HepG2 (cell line): ENCODE measurements at regions not wholly inside any gene's neighbourhood (a gene's known extent, or its start where the extent isn't known, plus 50 kb on each side); places are given as distances from the start of the nearest gene placed in this dataset.

Experiments
- GABPA ChIP-seq, 2 experiments: IDR thresholded peaks; 2 replicates each; pipeline ENCODE4 v1.6.1; 2011 to 2016; ENCODE audit warnings: low read depth in 2 of 2, low read length in 1 of 2, missing biosample characterization in 1 of 2, missing genetic modification characterization in 1 of 2
- KDM1A ChIP-seq: IDR thresholded peaks from 2 replicates; pipeline ENCODE4 v1.6.1; 2016; ENCODE audit warnings: missing compliant biosample characterization
- NFYB ChIP-seq: sonication (generic); formaldehyde crosslinking; IDR thresholded peaks from 2 replicates; pipeline ENCODE4 v1.4.0; 2020; ENCODE audit warnings: missing genetic modification reagents
- POLR2A ChIP-seq, 2 experiments: IDR thresholded peaks; 2 replicates each; pipeline ENCODE4 v1.6.1; 2011; ENCODE audit warnings: low read depth in 2 of 2, low read length in 2 of 2, mild to moderate bottlenecking in 1 of 2, moderate library complexity in 1 of 2; ENCODE audit not compliant: insufficient read depth in 1 of 2
- SMC3 ChIP-seq: IDR thresholded peaks from 2 replicates; pipeline ENCODE4 v1.6.1; 2011; ENCODE audit warnings: low read length, improper control_type of control experiment
- ZBTB3 ChIP-seq: sonication (generic); formaldehyde crosslinking; IDR thresholded peaks from 2 replicates; pipeline ENCODE4 v1.4.0; 2020; ENCODE audit warnings: low read depth, mild to moderate bottlenecking, moderate library complexity, missing genetic modification reagents, borderline replicate concordance
- ZNF782 ChIP-seq: sonication (generic); formaldehyde crosslinking; IDR thresholded peaks from 2 replicates; pipeline ENCODE4 v1.4.0; 2020; ENCODE audit warnings: missing genetic modification reagents, mild to moderate bottlenecking, borderline replicate concordance
- TF ChIP-seq, protein P1 (sequence below): sonication (generic); formaldehyde crosslinking; IDR thresholded peaks from 2 replicates; pipeline ENCODE4 v1.5.0; 2020; ENCODE audit warnings: mild to moderate bottlenecking, missing genetic modification reagents, moderate library complexity
- TF ChIP-seq, protein P2 (sequence below): sonication (generic); formaldehyde crosslinking; conservative IDR thresholded peaks from 2 replicates; pipeline ENCODE4 v1.8.0; 2022; ENCODE audit warnings: low read depth, missing genetic modification reagents

DNA sequence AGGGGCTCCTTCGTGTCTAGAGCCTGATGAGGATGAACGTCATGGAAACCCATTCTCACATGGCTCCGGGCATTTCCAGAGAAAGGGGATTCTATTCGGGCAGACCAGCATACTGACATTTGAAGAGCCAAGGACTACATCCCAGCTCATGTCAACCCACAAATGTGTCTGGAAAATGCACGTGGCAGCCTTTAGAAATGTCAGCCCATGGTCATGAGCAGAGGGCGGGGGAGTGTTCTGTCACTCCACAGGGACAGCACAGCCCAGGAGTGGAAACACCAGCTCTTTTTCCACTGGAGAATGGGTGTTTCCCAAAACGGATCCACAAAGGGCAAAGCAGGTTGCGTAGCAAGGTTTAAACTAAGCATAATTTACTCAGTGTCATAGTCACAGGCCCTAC is 207.0 kb downstream of the BCOR start:
- TF ChIP-seq SMC3, result no peak
- TF ChIP-seq KDM1A (CRISPR knock-in tag), result no peak
- TF ChIP-seq, protein P1, sequence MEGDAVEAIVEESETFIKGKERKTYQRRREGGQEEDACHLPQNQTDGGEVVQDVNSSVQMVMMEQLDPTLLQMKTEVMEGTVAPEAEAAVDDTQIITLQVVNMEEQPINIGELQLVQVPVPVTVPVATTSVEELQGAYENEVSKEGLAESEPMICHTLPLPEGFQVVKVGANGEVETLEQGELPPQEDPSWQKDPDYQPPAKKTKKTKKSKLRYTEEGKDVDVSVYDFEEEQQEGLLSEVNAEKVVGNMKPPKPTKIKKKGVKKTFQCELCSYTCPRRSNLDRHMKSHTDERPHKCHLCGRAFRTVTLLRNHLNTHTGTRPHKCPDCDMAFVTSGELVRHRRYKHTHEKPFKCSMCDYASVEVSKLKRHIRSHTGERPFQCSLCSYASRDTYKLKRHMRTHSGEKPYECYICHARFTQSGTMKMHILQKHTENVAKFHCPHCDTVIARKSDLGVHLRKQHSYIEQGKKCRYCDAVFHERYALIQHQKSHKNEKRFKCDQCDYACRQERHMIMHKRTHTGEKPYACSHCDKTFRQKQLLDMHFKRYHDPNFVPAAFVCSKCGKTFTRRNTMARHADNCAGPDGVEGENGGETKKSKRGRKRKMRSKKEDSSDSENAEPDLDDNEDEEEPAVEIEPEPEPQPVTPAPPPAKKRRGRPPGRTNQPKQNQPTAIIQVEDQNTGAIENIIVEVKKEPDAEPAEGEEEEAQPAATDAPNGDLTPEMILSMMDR (CRISPR knock-in tag), result no peak
- no peak for TF ChIP-seq ZBTB3 (CRISPR knock-in tag)
- no peak for TF ChIP-seq ZNF782 (CRISPR knock-in tag)
- TF ChIP-seq, protein P2, sequence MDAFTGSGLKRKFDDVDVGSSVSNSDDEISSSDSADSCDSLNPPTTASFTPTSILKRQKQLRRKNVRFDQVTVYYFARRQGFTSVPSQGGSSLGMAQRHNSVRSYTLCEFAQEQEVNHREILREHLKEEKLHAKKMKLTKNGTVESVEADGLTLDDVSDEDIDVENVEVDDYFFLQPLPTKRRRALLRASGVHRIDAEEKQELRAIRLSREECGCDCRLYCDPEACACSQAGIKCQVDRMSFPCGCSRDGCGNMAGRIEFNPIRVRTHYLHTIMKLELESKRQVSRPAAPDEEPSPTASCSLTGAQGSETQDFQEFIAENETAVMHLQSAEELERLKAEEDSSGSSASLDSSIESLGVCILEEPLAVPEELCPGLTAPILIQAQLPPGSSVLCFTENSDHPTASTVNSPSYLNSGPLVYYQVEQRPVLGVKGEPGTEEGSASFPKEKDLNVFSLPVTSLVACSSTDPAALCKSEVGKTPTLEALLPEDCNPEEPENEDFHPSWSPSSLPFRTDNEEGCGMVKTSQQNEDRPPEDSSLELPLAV (CRISPR knock-in tag), result no peak
- no peak for TF ChIP-seq NFYB (CRISPR knock-in tag)
- TF ChIP-seq GABPA (IDR thresholded peaks at IDR 0.05; ENCODE audit: low read depth, low read length), result no peak
- no peak for TF ChIP-seq GABPA (CRISPR knock-in tag; IDR thresholded peaks at IDR 0.05; ENCODE audit: low read depth)
- TF ChIP-seq POLR2A (IDR thresholded peaks at IDR 0.05; ENCODE audit: insufficient read depth in 1 of 2, low read depth in 2 of 2, low read length in 2 of 2), result no peak
